NCI-H2029 treated with DMSO at 0.1 percent for 48 hours (cell line): ENCODE measurements at regions not wholly inside any gene's neighbourhood (a gene's known extent, or its start where the extent isn't known, plus 50 kb on each side); places are given as distances from the start of the nearest gene placed in this dataset.
"Not testable (repeated sequence)": the region's sequence is repeated elsewhere in the genome, so short reads cannot be mapped to it uniquely, and the experiment has no call there.

ENCODE experiments used
- DNase-seq: peaks from one replicate; lab custom pipeline; 2025; lab: John Stamatoyannopoulos, UW

GRCh38 chr2:129813404-129813803, 166.1 kb upstream of the RAB6C start:
- DNase-seq: no peak

GRCh38 chr2:129816813-129817574, 162.5 kb upstream of the RAB6C start:
- no peak for DNase-seq

- no peak for DNase-seq
Measured at GRCh38 chr2:129819855-129820254, 159.6 kb upstream of the RAB6C start.

GRCh38 chr2:129820908-129821307, 158.6 kb upstream of the RAB6C start:
- DNase-seq: no peak

GRCh38 chr2:129821445-129821844, 158.0 kb upstream of the RAB6C start:
- no peak for DNase-seq

- no peak for DNase-seq
Measured at GRCh38 chr2:129823044-129823443, 156.4 kb upstream of the RAB6C start.

GRCh38 chr2:129827311-129828090, 152.0 kb upstream of the RAB6C start:
- no peak for DNase-seq

- DNase-seq: no peak
Measured at GRCh38 chr2:129828792-129829191, 150.7 kb upstream of the RAB6C start.

GRCh38 chr2:129829588-129829987, 149.9 kb upstream of the RAB6C start:
- DNase-seq: no peak

- no peak for DNase-seq
Measured at GRCh38 chr2:129831018-129831417, 148.4 kb upstream of the RAB6C start.

GRCh38 chr2:129833465-129833864, 146.0 kb upstream of the RAB6C start:
- not testable (repeated sequence) for DNase-seq

GRCh38 chr2:129847043-129847442, 132.4 kb upstream of the RAB6C start:
- no peak for DNase-seq

- peak; percentile 87 for DNase-seq
Measured at GRCh38 chr2:129849559-129850160, 129.8 kb upstream of the RAB6C start.

- DNase-seq: no peak
Measured at GRCh38 chr2:129857200-129857599, 122.3 kb upstream of the RAB6C start.

- DNase-seq: no peak
Measured at GRCh38 chr2:129859175-129859574, 120.3 kb upstream of the RAB6C start.

- DNase-seq: no peak
Measured at GRCh38 chr2:129860088-129860487, 119.4 kb upstream of the RAB6C start.

GRCh38 chr2:129861666-129862288, 117.7 kb upstream of the RAB6C start:
- DNase-seq: no peak

- no peak for DNase-seq
Measured at GRCh38 chr2:129862668-129863067, 116.8 kb upstream of the RAB6C start.

- DNase-seq: no peak
Measured at GRCh38 chr2:129863350-129863749, 116.1 kb upstream of the RAB6C start.

- no peak for DNase-seq
Measured at GRCh38 chr2:129864719-129865118, 114.7 kb upstream of the RAB6C start.

- DNase-seq: no peak
Measured at GRCh38 chr2:129865976-129866375, 113.5 kb upstream of the RAB6C start.

- no peak for DNase-seq
Measured at GRCh38 chr2:129866391-129866790, 113.1 kb upstream of the RAB6C start.

- no peak for DNase-seq
Measured at GRCh38 chr2:129868151-129868550, 111.3 kb upstream of the RAB6C start.
